ENCODE measurements at regions not wholly inside any gene's neighbourhood (a gene's known extent, or its start where the extent isn't known, plus 50 kb on each side); places are given as distances from the start of the nearest gene placed in this dataset.

DNA sequence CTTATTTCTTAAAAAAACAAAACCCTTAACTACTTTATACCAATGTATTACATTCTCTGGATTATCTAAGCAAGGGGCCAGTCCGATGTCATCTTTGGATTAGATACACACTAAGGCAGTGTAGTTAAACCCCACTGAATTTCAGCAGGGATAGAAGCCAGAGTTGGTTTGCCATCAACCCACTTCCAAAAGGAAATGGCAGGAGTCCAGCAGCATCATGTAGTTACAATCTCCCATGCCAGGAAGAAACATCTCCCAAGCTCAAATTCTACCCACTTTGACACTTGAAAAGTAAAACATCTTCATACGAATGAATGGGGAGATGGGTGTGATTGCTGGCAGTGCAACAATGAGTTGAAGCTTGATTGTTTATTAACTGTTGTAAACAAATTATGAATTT, 203.5 kb upstream of the PLXNC1 start:
- DNase-seq = no peak

DNA sequence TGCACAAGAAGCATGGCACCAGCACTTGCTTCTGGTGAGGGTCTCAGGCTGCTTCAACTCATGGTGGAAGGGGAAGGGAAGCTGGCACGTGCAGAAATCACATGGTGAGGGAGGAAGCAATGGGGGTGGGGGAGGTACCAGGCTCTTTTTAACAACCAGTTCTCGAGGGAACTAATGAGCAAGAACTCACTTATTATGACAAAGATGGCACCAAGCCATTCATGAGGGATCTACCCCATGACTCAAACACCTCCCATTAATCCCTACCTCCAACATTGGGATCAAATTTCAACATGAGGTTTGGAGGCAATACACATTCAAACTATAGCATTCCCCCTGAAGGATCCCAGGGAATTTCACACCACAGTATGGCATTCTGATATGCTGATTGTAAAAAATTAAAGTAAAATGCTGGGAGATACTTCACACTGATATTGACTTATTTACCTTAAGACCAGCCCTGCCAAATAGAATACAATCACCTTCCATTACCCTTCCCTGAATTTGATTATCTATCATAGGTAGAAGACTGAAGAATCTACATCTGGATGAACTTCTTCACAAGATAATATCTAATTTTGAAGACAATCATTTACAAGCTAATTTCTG, 201.7 kb upstream of the PLXNC1 start:
- no peak for DNase-seq

DNA sequence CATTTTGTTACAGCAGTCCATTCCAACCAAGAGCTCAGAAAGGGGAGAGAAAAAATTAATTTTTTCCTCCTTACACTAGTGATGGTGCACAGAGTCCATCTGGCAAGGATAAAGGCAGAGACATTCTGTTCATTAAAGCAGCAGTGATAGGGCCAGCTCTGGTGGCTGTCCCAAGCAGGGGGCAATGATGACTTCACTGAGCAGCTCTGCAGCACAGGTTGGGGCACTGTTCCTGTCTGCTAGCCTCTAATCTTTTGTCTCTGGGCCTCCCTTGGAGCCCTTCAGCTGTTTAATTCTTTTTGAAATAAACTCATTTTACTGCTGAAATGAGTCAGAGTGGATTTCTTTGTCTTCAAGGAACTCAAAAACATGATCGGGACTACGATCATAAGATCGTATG, 200.9 kb upstream of the PLXNC1 start:
- DNase-seq = no peak

DNA sequence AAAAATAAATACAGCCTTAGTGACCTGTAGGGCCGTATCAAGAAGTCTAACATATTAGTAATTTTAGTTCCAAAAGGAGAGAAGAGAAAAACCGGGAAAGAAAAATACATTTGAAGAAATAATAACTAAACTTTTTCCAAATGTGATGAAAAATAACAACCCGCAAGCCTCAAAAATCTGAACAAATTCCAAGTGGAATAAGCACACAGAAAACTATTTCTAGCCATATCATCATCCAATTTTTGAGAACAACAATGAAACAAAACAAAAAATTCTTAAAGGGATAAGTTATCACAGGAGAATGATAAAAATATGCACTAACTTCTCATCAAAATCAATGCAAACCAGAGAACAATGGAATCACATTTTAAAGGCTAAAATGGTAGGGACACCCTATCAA, 198.1 kb upstream of the PLXNC1 start:
- no peak for DNase-seq

DNA sequence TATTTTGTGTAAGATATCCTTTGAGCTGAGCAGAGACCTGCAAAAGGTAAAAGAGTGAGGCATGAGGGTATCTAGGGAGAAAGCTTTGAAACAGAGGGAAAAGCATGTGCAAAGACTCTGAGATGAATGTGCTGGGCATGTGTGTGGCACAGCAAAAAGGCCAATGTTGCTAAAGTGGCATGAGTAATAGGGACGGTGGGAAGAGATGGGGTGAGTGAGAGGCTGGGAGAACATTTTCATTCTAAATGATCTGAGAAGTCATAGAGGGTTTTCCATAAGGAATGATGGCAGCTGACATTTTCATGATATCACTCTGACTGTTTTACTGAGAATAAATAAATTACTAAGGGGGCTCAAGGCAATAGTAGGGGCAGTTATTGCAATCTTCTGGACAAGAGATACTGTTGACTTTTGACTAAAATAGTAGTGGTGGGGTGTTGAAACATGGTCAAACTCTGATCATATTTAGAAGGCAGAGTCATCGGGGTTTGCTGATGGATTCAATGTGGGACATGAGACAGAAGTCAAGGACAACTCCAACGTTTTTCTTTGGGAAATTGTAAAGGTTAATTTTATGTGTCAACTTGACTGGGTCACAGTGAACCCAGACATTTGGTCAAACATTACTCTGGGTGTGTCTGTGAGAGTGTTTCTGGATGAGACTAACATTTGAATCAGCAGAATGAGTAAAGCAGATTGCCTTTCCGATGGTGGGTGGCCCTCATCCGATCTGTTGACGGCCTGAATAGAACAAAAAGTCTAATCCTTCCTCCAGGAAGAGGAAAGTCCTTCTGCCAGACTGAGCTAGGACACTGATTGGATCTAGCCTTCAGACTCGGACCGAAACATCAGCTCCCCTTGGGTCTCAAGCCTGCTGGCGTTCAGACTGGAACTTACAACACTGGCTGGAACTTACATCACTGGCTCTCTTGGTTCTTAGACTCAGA, 193.9 kb upstream of the PLXNC1 start:
- DNase-seq = peak; percentile 17 to 54 (median 24)

DNA sequence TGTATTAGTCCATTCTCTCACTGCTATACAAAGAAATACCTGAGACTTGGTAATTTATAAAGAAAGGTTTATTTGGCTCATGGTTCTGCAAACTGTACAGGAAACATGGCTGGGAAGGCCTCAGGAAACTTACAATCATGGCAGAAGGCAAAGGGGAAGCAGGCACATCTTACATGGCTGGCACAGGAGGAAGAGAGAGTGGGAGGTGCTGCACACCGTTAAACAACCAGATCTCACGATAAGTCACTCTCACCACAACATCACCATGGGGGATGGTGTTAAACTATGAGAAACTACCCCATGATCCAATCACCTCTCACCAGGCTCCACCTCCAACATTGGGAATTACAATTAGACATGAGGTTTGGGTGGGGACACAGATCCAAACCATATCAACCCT, 191.8 kb upstream of the PLXNC1 start:
- DNase-seq = no peak

DNA sequence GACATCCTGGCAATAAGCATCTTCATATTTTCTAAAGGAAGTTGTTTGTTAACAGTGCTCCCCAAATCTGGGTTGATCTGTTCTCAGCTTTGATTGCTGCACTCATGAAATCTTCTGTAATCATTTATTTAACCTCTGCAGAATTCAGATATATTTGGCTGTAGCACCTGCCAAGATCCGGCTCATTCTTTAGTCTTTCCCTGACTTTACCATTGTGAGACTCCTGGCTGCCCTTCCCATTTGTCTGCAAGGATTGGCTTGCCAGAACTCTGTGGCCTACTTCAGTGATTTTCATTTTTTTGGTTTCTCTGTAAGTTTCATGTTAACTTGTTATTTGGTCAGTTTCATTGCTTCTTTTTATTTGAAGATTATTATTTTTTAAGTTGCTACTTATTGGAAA, 191.2 kb upstream of the PLXNC1 start:
- DNase-seq = no peak

DNA sequence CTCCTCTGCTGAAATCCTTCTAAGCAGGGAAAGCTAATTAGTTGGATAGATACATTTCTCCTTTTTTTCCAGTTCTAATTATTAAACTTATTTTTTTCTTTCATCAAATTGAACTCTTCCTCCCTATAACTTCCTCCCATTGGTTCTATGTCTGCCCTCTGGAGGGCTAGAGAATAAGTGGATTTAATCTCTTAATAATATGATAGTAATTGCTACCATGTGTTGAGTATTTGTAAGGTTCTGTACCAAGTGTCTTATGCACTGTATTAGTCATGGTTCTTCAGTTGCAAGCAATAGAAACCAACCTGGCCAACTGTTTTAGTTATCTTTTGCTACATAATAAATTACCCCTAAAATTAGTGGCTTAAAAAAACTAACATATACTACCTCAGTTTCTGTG, 190.5 kb upstream of the PLXNC1 start:
- DNase-seq = no peak

DNA sequence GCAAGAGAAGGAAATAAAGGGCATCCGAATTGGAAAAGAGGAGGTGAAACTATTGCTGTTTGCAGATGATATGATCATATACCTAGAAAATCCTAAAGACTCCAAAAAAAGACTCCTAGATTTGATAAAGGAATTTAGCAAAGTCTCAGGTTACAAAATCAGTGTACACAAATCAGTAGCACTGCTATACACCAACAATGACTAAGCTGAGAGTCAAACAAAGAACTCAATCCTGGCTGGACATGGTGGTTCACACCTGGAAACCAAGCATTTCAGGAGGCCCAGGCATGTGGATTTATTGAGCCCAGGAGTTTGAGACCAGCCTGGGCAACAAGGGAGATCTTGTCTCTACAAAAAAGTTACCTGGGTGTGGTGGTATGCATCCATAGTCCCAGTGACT, 188.7 kb upstream of the PLXNC1 start:
- no peak for DNase-seq

DNA sequence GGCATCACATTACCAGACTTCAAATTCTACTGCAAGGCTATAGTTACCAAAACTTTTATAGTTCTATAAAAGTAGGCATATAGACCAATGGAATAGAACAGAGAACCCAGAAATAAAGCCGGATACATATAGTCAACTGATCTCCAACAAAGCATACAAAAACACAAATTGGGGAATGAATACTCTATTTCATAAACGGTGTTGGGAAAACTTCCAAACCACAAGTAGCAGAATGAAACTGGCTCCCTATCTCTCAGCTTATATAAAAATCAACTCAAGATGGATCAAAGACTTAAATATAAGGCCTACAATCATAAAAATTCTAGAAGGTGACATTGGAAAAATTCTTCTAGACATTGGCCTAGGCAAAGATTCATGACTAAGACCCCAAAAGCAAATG, 187.9 kb upstream of the PLXNC1 start:
- no peak for DNase-seq

DNA sequence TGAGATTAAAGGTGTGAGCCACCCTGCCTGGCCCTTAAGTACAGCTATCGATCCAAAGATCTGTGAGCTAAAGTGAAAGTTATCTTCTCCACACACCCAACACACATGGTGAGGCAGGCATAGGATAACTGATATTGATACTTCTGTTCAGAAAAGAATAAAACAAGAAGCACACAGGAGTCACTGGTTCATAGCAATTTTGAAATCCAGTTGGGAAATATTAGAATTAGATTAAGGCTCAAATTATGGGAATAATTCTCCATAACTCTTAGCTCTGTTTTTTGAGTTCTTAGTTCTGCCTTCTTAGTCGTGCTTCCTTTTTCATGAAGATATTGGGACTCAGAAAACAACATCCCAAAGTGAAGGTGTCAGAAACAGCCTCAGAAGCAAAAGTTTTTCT, 186.0 kb upstream of the PLXNC1 start:
- DNase-seq = no peak

DNA sequence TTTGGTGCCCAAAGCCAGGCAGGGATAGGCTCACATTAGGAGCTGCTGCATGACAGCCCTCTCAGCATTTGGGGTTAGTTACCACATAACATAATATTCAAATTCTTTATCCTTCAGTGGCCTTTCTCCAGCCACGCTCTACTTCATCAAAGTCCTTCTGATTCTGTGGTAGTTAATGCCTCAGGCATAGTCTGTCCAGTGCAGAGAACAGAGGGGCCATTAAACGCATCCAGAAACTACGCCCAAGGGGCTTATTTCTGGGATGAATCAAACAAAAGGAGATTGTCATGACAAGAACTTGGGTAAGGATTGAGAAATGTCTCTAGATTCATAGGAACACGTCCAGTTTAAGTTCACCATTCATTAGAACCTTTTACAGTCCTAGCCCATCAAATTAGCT, 183.4 kb upstream of the PLXNC1 start:
- DNase-seq = no peak

DNA sequence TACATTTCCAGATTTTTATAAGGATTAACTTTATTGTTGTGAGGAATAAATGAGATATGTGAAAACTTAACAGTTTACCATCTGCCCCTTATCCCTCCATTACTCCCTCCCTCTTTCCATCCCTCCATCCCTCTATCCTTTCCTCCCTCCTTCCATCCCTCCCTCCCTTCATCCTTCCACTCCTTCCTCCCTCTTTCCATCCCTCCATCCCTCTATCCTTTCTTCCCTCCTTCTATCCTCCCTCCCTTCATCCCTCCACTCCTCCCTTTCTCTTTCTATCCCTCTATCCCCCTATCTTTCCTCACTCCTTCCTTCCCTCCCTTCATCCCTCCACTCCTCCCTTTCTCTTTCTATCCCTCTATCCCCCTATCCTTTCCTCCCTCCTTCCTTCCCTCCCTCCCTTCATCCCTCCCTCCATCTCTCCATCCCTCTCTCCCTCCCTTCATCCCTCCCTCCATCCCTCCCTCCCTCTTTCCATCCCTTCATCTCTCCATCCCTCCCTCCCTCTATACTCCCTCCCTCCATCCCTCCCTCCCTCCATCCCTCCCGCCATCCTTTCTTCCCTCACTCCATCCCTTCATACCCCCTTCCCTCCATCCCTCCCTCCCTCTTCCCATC, 181.8 kb upstream of the PLXNC1 start:
- no peak for DNase-seq

DNA sequence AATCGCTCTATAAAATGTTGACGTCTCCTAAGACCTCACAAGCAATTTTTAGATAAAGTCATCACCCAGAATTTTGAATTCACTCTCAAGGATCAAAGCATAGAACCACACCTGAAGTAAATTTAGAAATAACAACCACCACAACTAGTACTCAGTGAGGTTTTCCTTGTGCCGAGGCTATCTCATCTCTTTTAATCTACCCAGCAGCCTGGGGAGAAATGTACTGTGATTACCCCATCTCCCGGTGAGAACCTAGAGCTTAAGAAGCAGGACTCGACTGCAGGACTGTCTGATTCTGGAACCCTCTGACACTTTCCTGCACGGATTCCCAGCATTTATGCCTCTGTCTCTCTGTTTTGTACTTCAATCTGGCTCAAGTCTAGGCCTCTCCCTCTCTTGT, 180.9 kb upstream of the PLXNC1 start:
- DNase-seq = no peak

DNA sequence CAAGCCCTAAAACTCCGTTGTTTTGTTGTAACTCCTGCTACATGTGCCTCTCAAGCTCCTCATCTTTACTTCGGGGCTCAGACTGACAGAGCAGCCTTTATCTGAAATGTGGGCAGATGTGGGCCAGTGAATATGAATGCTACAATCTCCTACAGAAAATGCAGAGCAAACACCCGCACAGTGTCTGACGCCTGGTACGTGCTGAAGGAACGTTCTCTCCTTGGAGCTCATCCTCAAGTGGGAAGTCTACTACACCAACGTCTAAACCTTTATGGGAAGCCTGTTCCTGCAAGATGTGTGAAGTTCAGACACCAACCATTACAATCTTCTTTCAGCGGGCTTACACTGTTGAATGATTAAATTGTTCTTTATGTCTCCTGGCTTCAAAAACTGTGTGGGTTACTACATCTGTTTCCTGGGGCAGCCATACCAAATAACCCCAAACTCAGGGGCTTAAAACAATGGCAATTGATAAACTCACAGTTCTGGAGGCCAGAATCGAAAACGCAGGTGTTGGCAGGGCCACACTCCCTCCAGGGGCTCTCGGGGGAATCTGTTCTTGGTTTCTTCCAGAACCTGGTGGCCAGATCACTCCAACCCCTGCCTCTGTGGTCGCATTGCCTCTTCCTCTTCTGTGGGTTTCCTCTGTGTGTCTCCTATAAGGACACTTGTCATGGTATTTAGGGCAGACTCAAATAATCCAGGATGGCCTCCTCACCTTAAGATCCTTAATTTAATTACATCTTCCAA, 179.7 kb upstream of the PLXNC1 start:
- no peak for DNase-seq

DNA sequence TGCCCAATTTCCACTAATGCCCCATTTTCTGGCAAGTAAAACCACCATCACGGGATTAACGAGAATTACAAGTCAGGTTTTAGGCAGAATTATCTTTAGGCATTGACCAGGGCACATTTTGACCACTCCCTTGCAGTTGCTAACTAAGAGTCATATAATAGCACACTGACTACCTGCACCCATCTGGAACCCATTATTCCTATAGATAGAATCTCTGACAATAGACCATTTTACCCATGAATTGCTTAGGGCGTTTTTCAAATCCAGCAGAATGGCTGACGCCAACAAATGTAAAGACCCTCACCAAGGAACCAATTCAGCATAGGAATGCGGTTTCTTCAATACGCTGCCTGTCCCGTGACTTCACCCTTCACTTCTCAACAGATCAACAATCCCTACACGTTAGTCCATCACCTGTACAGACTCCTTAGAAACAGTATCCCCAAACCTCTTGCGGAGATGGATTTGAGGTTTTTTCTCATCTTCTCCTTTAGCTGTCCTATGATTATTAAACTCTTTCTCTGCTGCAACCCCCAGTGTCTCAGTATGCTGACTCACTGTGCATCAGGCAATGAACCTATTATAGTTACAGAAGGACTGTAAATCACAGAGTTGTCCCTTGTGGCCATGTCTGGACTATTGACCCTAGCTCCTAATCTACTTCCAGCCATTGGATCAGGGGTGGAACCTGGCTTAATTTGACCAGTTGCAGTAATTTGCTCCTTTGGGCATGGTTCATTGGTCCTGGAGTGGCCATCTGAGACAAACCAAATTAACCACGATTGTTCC, 177.3 kb upstream of the PLXNC1 start:
- DNase-seq = no peak

DNA sequence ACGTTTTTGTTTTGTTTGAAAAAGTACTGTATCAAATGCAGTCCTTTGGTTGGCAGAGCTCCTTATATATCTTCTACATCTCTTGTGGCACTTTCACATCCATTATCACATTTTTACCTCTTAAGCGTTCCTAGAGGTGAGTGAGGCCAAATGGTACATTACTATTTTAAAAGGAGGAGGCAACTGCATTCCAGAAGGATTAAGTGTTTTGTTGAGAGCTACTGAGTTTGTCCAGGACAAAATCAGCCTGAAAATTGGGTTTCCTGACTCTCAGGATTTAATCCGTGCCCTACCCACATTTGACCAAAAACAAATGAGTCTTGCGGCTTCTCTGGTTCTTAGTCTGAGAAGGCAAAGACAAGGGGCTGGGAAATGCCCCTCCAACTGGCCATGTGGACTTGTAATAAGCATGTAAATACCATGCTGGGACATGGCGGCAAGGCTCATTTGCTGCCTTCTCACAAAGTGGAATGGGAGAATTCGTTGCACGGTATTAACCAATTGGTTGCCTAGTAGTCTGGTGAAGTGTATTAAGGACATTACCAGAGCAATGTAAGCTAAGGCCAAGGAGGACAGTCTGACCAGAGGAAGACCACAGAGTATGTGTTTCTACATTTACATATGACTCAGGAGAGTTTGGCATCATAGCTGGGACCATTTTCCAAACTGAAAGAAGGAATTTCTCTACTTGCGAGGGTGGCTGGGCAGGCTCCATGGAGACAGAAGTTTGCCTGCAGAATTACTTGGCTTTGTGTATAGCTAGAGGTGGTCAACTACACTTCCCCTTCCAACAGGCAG, 175.8 kb upstream of the PLXNC1 start:
- no peak for DNase-seq

DNA sequence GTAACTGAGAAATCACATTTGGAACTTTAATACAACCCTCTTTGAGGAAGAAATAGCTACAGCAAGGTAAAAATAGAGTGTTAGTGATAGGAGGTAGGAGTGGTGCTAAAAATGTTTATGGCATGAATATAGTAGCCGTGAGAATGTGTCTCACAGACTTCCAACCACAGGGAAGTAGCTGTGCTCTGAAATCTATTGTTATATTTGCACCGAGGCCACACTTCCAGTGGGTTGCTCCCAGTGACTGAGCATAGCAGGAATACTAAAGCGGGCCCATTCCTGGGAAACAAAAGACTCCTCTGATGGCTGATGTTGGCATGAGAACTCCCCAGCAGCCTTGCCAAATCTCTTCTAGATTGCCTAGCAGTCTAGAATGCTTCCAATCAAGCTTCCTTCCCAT, 174.1 kb upstream of the PLXNC1 start:
- DNase-seq = no peak

DNA sequence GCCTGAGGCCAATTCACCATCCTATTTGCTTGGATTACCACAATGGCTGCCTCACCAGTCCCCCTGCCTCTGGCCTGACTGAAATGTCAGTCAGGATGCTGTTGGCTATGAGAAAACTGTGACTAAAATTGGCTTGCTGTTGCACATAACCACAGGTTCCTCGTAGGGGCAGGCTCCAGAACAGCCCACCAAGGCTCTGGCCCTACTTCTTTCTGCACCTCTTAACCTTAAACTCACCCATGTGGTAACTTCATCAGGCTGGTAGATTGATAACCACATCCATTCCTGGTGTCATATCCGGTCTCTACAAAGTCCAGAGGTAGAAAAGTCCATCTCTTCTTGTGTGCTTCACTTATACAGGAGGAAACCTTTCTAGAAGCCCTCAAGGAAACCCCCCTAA, 172.4 kb upstream of the PLXNC1 start:
- no peak for DNase-seq

DNA sequence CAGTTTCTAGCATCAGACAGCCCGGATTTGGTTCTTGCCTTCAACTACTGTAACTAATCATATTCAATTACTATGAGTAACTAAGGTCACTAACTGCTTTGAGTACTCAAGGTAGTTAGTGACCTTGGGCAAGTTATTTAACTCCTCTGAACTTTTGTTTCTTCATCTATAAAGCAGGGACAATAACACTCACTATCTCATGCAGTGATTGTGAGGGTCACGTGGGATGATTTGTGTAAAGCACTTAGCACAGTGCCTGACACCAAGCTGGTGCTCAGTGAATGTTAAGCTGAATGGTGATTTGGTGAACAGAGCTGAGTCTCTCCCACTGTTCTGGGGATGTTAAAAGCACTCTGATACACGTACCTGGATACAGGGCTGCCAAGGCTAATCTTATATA, 171.3 kb upstream of the PLXNC1 start:
- DNase-seq = no peak

DNA sequence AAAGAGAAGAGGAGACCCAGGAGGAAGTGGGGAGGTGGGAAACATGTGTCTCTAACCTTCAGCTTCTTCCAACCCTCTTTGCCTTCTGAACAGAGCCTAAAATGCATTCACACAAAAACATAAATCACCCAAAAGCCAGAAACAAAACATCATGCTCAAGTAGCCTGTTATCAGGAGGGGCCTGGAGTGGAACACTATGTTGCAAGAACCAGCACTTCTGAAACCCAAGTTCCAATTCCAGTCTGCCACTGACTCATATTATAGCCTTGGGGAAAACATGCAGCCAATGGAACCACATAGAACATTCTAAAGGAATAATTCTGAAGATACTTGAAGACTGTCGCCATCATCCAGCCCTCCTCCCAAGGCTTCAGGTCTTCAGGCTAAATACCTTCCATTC, 169.8 kb upstream of the PLXNC1 start:
- no peak for DNase-seq

DNA sequence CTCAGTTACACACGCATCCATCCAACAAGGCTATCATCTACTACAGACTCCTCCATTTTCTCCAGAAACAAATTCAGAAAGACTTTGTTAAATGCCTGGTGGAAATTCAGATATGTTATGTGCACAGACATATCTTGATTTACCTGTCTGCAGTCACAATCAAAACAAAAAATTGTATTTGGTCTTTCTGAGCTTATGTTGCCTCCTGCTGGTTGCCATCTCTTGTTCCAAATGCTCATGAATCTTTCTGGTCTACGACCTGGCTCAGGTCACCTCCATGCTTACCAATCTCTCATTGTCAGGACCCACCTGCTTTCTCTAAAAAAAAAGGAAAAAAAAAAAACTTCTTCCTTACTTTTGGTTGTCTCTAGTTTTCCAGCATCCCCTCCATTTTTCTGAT, 169.2 kb upstream of the PLXNC1 start:
- DNase-seq = peak in 2 of 3 donors; percentile 15 to 24

Data from suppressor macrophage treated with lipopolysaccharide for 1 hour (primary cell).